ENCODE measurements at regions not wholly inside any gene's neighbourhood (a gene's known extent, or its start where the extent isn't known, plus 50 kb on each side); places are given as distances from the start of the nearest gene placed in this dataset.

GRCh38 chr6:126773112-126773805 is 345.2 kb upstream of the RSPO3 start:
- TF ChIP-seq SP1 (IDR thresholded peaks at IDR 0.05) (no peak), ELF4 (IDR thresholded peaks at IDR 0.05) (no peak), SUZ12 (IDR thresholded peaks at IDR 0.05) (no peak), HDGF (IDR thresholded peaks at IDR 0.05; ENCODE audit: borderline replicate concordance) (no peak), FOXK2 (IDR thresholded peaks at IDR 0.05) (no peak), FOXM1 (IDR thresholded peaks at IDR 0.05; ENCODE audit: borderline replicate concordance) (no peak), ARNT (IDR thresholded peaks at IDR 0.05) (no peak), L3MBTL2 (conservative IDR thresholded peaks at IDR 0.05) (no peak), TARDBP (IDR thresholded peaks at IDR 0.05) (no peak), BHLHE40 (IDR thresholded peaks at IDR 0.05; ENCODE audit: borderline replicate concordance) (no peak)
- TF ChIP-seq, protein P1, sequence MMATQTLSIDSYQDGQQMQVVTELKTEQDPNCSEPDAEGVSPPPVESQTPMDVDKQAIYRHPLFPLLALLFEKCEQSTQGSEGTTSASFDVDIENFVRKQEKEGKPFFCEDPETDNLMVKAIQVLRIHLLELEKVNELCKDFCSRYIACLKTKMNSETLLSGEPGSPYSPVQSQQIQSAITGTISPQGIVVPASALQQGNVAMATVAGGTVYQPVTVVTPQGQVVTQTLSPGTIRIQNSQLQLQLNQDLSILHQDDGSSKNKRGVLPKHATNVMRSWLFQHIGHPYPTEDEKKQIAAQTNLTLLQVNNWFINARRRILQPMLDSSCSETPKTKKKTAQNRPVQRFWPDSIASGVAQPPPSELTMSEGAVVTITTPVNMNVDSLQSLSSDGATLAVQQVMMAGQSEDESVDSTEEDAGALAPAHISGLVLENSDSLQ (IDR thresholded peaks at IDR 0.05), result no peak

All from HEK293T (cell line).